Stomach (tissue), 8 donors: ENCODE measurements at regions not wholly inside any gene's neighbourhood (a gene's known extent, or its start where the extent isn't known, plus 50 kb on each side); places are given as distances from the start of the nearest gene placed in this dataset.

Experiments used
- DNase-seq, 2 donors: peaks; one replicate each; pipeline versions ENCODE4 v3.0.0 to v3.0.0-alpha.2; 2013 to 2019
- H3K27ac ChIP-seq, 5 donors: fragments of 200-600 bp in 4 of 5; sonication (generic) in 4 of 5; one replicate each; pipeline ENCODE4 v1.5.1; 2013 to 2019; ENCODE audit warnings: mild to moderate bottlenecking in 1 of 5, moderate library complexity in 1 of 5
- H3K27me3 ChIP-seq, 3 donors: fragments of 200-600 bp; sonication (generic); one replicate each; pipeline ENCODE4 v1.5.1; 2017 to 2019; ENCODE audit warnings: mixed run types in 1 of 3
- H3K36me3 ChIP-seq, 4 donors: fragments of 200-600 bp; sonication (generic); 1 replicate in 3 of 4; 2 replicates in 1 of 4; pipeline ENCODE4 v1.5.1; 2016 to 2019
- H3K4me1 ChIP-seq, 4 donors: fragments of 200-600 bp; sonication (generic); one replicate each; pipeline ENCODE4 v1.5.1; 2016 to 2019
- H3K4me3 ChIP-seq, 4 donors: fragments of 200-600 bp; sonication (generic) in 3 of 4; one replicate each; pipeline ENCODE4 v1.5.1; 2016 to 2019; ENCODE audit warnings: mild to moderate bottlenecking in 1 of 4
- H3K9me3 ChIP-seq, 4 donors: fragments of 200-600 bp; sonication (generic); one replicate each; pipeline ENCODE4 v1.5.1; 2016 to 2019
- CTCF ChIP-seq, 7 experiments: fragments of 450-650 bp in 4 of 7; fragments of 200-600 bp in 3 of 7; sonication (generic) in 3 of 7; IDR thresholded peaks; one replicate each; pipeline ENCODE4 v1.5.1; 2016 to 2019; ENCODE audit warnings: antibody characterized with exemption in 7 of 7, control low read depth in 2 of 7, mild to moderate bottlenecking in 1 of 7
- EP300 ChIP-seq: sonication (generic); formaldehyde crosslinking; IDR thresholded peaks from one replicate; pipeline ENCODE4 v1.6.1; 2017; ENCODE audit warnings: antibody characterized with exemption
- POLR2A ChIP-seq, 4 donors: fragments of 450-650 bp; IDR thresholded peaks; one replicate each; pipeline ENCODE4 v1.6.1; 2016; ENCODE audit warnings: antibody characterized with exemption in 4 of 4, control low read depth in 2 of 4, mild to moderate bottlenecking in 1 of 4, moderate library complexity in 1 of 4
- POLR2AphosphoS5 ChIP-seq, 3 donors: sonication (generic); formaldehyde crosslinking; IDR thresholded peaks; one replicate each; pipeline ENCODE4 v1.6.1; 2016; ENCODE audit warnings: antibody characterized with exemption in 3 of 3
- WGBS, 5 donors: extraction: QIAGEN DNeasy Blood & Tissue Kit in 3 of 5; methylation state at CpG; one replicate each; pipeline versions ENCODE4 v1.1.5 to v1.1.7; 2013 to 2018; 5-methylcytosine and 5-hydroxymethylcytosine counted together
- intact Hi-C: fragments of 100-400 bp; cut with DNase I; formaldehyde crosslinking; loops from one replicate; pipeline ENCODE4 v1.15.1; 2023; ENCODE audit warnings: low total_unique reads
- donor health status: healthy with polysubstance abuse.
- donor health status: Bipolar disorder and iron deficiency.
- donor health status: healthy.

- 71 to 88% (median 76%) methylated on average over 1 of the region's 1 CpG for WGBS, 5 donors
- TF ChIP-seq POLR2A (IDR thresholded peaks at IDR 0.05): no peak
- no peak for TF ChIP-seq POLR2AphosphoS5 (IDR thresholded peaks at IDR 0.05)
- no peak for TF ChIP-seq CTCF (IDR thresholded peaks at IDR 0.05)
- no peak for TF ChIP-seq EP300
These were observed 148.0 kb downstream of the TTLL2 start for GRCh38 chr6:167472880-167473279.

GRCh38 chr6:167474171-167474570 lies 149.3 kb downstream of the TTLL2 start:
- DNase-seq: no peak
- H3K9me3 ChIP-seq: no peaks in the 10 kb centered on the region
- 81 to 91% (median 87%) methylated on average over 8 of the region's 8 CpGs for WGBS, 5 donors
- TF ChIP-seq CTCF (IDR thresholded peaks at IDR 0.05): no peak
- H3K4me3 ChIP-seq: no peak overlapping the region
- intact Hi-C loops: no loop called here
- H3K27me3 ChIP-seq: no peaks in the 10 kb centered on the region
- no peaks in the 10 kb centered on the region for H3K4me1 ChIP-seq
- H3K36me3 ChIP-seq: no peaks in the 10 kb centered on the region
- H3K27ac ChIP-seq: no peak overlapping the region

More at GRCh38 chr6:167472880-167473279, 148.0 kb downstream of the TTLL2 start:
- no peak for DNase-seq
- Histone ChIP-seq H3K9me3 (no peaks in the 10 kb centered on the region), H3K27me3 (no peaks in the 10 kb centered on the region), H3K27ac (no peak overlapping the region), H3K4me3 (no peak overlapping the region), H3K4me1 (no peaks in the 10 kb centered on the region), H3K36me3 (no peaks in the 10 kb centered on the region)
- intact Hi-C loops: no loop called here

DNA sequence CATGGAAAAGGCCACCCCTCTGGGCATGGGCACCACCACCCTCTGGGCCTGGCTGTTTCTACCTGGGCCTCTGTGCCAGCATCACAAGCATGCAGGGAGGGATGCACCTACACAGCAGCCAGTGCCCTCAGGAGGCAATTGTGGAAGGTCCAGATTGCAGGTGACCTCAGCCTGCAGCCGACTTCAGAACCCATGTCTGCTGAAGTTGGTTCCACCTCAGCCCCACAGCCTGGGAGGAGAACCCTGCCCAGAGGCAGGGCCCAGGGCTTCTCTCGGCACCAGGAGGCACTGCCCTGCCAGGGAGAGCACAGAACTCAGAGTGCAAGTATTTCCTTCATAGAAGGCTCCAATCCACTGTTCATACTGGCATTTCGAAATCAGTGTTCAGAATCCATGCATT lies 149.8 kb downstream of the TTLL2 start:
- no peak overlapping the region for H3K4me3 ChIP-seq
- H3K27me3 ChIP-seq: no peaks in the 10 kb centered on the region
- no peaks in the 10 kb centered on the region for H3K4me1 ChIP-seq
- H3K36me3 ChIP-seq: no peaks in the 10 kb centered on the region
- TF ChIP-seq POLR2A (IDR thresholded peaks at IDR 0.05): no peak
- no peak for TF ChIP-seq EP300
- TF ChIP-seq POLR2AphosphoS5 (IDR thresholded peaks at IDR 0.05): no peak
- H3K9me3 ChIP-seq: no peaks in the 10 kb centered on the region
- no peak overlapping the region for H3K27ac ChIP-seq
- intact Hi-C loops: no loop called here
- DNase-seq: no peak
- WGBS, 5 donors: 65 to 83% (median 76%) methylated on average over 3 of the region's 3 CpGs

DNA sequence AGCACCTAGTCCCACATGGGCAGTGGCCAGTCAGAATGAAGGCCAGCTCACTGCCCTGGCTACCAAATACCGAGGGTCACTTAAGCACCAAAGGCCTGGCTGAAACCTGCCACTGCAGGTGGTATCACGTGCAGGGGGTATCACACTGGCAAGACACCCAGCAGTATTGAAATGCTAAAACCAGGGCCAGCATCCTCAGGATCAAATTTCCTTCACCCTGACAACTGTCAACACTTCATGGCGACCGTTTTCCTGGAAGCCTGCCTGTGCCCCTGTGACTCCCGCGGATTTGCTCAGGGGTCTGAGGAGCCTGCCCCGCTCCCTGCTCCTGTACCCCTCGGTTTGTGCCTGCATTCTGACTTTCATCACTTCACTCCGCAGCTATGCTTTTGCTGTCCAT lies 151.1 kb downstream of the TTLL2 start:
- no peak for DNase-seq
- Histone ChIP-seq H3K27me3 (no peaks in the 10 kb centered on the region), H3K9me3 (no peaks in the 10 kb centered on the region), H3K27ac (no peak overlapping the region), H3K4me3 (no peak overlapping the region), H3K4me1 (no peaks in the 10 kb centered on the region), H3K36me3 (no peaks in the 10 kb centered on the region)
- WGBS, 5 donors: 64 to 76% (median 67%) methylated on average over 9 of the region's 9 CpGs
- no peak for TF ChIP-seq POLR2A (IDR thresholded peaks at IDR 0.05)
- intact Hi-C loops: no loop called here

DNA sequence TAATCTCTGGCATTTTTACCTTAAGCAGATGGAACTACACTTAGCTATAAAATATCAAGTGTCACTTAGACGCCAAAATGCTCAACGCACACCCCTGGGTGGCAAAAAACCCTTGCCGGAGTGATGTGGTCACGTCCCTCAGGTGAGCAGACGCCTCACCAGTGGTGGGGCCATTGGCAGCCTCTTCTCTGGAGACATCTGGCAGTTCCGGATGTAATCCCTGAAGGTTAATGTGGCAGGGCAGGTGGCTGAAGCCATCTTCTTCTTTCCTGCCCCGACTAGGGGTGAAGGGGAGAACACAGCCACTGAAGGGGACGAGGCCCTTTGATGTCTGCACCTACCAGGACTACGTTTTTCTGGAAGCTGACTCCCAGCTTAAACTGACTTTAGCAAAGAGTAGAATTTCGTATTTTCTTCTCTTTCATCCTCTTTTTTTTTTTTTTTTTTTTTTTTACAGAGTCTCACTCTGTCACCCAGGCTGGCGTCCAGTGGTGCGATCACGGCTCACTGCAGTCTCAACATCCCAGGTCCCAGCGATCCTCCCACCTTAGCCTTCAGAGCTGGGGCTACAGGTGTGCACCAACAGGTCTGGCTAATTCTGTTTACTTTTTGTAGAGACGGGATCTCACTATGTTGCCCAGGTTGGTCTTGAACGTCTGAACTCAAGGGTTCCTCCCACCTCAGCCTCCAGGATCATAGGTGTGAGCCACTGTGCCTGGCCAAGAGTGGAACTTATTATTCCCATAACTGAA lies 152.1 kb downstream of the TTLL2 start:
- Histone ChIP-seq H3K9me3 (no peaks in the 10 kb centered on the region), H3K36me3 (no peaks in the 10 kb centered on the region), H3K4me1 (no peaks in the 10 kb centered on the region), H3K27ac (no peak overlapping the region), H3K27me3 (no peaks in the 10 kb centered on the region), H3K4me3 (no peak overlapping the region)
- 84 to 91% (median 88%) methylated on average over 16 of the region's 16 CpGs for WGBS, 5 donors
- intact Hi-C loops: no loop called here
- no peak for TF ChIP-seq POLR2A (IDR thresholded peaks at IDR 0.05)
- no peak for DNase-seq

DNA sequence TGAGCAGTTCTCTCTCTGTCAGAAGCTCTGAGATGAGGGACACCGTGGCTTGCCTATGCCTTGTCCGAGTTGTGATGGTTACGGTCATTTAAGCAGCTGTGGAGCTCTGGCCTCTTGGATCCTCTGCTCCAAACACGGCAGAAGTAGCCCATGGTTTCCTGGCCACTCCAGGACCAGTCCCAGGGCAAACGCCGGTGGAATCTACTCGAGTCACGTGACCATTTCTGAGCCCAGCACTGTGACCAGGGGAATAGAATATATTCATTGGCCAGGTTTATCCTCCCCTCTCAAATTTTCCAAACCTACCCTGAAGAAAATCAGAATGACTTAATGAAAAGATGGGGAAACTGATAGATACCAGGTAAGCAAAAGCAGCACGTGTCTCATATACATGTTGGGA lies 152.8 kb downstream of the TTLL2 start:
- no peak overlapping the region for H3K27ac ChIP-seq
- no peaks in the 10 kb centered on the region for H3K4me1 ChIP-seq
- no peaks in the 10 kb centered on the region for H3K36me3 ChIP-seq
- no peak for DNase-seq
- intact Hi-C loops: no loop called here
- H3K9me3 ChIP-seq: no peaks in the 10 kb centered on the region
- H3K27me3 ChIP-seq: peaks cover 0 to 6% (median 0%) of the 10 kb centered on the region in 3 donors
- H3K4me3 ChIP-seq: no peak overlapping the region
- WGBS, 5 donors: 80 to 94% (median 89%) methylated on average over 9 of the region's 9 CpGs
- TF ChIP-seq EP300 (no peak), CTCF (IDR thresholded peaks at IDR 0.05) (no peak), POLR2AphosphoS5 (IDR thresholded peaks at IDR 0.05) (no peak), POLR2A (IDR thresholded peaks at IDR 0.05) (no peak)
